ENCODE measurements at regions not wholly inside any gene's neighbourhood (a gene's known extent, or its start where the extent isn't known, plus 50 kb on each side); places are given as distances from the start of the nearest gene placed in this dataset.
A peak's percentile ranks its signal among the peaks of the same experiment; 100 is the strongest.

DNA sequence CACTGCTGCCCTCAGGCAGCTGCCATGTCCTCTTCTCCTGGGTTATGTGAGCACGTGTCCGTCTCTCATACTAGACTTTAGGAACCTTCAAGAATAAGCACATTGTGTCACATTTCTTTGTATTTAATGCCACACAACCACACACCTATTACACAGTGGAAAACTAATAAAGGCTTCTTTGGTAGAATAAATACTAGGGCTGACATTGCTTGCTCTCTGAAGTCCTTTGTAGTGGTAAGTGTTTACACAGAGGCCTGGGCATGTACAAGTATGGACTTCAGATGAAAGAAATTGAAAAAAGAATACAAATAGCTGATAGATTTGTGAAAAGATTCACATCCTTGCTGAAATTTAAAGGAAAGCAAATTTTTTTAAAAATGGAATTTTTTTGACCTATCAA lies 188.1 kb upstream of the CCL2 start:
- no peak overlapping the region for H3K27ac ChIP-seq
- no peaks in the 10 kb centered on the region for H3K4me1 ChIP-seq
- no peak overlapping the region for H3K4me3 ChIP-seq
- no peaks in the 10 kb centered on the region for H3K36me3 ChIP-seq
- TF ChIP-seq, protein P1, sequence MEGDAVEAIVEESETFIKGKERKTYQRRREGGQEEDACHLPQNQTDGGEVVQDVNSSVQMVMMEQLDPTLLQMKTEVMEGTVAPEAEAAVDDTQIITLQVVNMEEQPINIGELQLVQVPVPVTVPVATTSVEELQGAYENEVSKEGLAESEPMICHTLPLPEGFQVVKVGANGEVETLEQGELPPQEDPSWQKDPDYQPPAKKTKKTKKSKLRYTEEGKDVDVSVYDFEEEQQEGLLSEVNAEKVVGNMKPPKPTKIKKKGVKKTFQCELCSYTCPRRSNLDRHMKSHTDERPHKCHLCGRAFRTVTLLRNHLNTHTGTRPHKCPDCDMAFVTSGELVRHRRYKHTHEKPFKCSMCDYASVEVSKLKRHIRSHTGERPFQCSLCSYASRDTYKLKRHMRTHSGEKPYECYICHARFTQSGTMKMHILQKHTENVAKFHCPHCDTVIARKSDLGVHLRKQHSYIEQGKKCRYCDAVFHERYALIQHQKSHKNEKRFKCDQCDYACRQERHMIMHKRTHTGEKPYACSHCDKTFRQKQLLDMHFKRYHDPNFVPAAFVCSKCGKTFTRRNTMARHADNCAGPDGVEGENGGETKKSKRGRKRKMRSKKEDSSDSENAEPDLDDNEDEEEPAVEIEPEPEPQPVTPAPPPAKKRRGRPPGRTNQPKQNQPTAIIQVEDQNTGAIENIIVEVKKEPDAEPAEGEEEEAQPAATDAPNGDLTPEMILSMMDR (IDR thresholded peaks at IDR 0.05): no peak
- intact Hi-C loops (cut with DNase I): no loop called here
- H3K27me3 ChIP-seq: no peaks in the 10 kb centered on the region
- no peaks in the 10 kb centered on the region for H3K9me3 ChIP-seq
- DNase-seq (no peak), ATAC-seq (peak; percentile 96)

DNA sequence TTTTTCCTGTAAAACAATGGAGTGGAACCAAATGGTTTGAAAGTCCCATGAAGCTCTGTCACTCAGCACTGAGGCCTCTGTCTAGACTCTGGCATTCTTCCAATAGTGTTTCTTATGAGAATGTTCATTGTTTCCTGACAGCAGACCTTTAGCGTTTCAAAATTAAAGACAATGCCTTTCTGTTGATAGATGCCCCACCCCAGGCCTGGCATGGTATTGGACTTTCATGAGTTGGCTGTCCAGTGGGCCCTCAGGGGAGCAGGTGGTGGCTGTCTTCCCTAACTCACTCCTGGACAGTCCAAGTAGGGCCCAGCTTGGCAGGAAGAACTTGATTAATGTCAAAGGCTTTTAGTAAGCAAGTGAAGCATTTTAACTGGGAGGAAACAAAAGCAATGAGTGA lies 186.5 kb upstream of the CCL2 start:
- DNase-seq: no peak
- TF ChIP-seq, protein P1 (IDR thresholded peaks at IDR 0.05): no peak
- Histone ChIP-seq H3K27me3 (no peaks in the 10 kb centered on the region), H3K4me1 (no peaks in the 10 kb centered on the region), H3K9me3 (no peaks in the 10 kb centered on the region), H3K27ac (no peak overlapping the region), H3K4me3 (no peak overlapping the region), H3K36me3 (no peaks in the 10 kb centered on the region)
- intact Hi-C loops (cut with DNase I): no loop called here
- no peak for ATAC-seq

DNA sequence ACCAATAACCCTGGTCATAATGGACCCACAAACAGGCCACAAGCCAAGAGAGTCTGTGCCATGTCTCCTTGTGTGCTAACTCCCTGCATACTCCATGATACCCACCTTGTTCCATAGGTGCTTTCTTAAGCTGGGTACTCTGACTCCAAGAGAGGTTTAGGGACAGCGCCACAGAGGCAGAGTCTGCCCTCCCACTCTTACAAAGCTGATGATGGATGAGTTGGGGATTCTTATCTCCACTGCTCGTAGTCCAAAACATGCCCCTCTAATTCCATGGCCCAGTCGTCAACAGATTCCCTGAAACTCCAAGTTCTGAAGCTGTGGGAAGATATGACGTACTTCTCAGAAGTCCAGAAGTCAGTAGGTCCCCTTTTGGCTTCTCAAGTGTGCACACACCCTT lies 184.4 kb upstream of the CCL2 start:
- H3K27ac ChIP-seq: no peak overlapping the region
- H3K4me3 ChIP-seq: no peak overlapping the region
- ATAC-seq (no peak), DNase-seq (no peak)
- no peaks in the 10 kb centered on the region for H3K27me3 ChIP-seq
- H3K36me3 ChIP-seq: no peaks in the 10 kb centered on the region
- H3K9me3 ChIP-seq: no peaks in the 10 kb centered on the region
- intact Hi-C loops (cut with DNase I): no loop called here
- H3K4me1 ChIP-seq: no peaks in the 10 kb centered on the region
- TF ChIP-seq, protein P1 (IDR thresholded peaks at IDR 0.05): no peak

GRCh38 chr17:34071886-34072420 lies 183.1 kb upstream of the CCL2 start:
- no peaks in the 10 kb centered on the region for H3K36me3 ChIP-seq
- H3K4me3 ChIP-seq: no peak overlapping the region
- no peak overlapping the region for H3K27ac ChIP-seq
- H3K9me3 ChIP-seq: no peaks in the 10 kb centered on the region
- intact Hi-C loops (cut with DNase I): no loop called here
- TF ChIP-seq, protein P1 (IDR thresholded peaks at IDR 0.05): no peak
- H3K4me1 ChIP-seq: no peaks in the 10 kb centered on the region
- ATAC-seq (no peak), DNase-seq (no peak)
- no peaks in the 10 kb centered on the region for H3K27me3 ChIP-seq

- Histone ChIP-seq H3K36me3 (no peaks in the 10 kb centered on the region), H3K9me3 (no peaks in the 10 kb centered on the region), H3K27ac (no peak overlapping the region), H3K27me3 (peaks cover 0 to 8% of the 10 kb centered on the region in 2 donors), H3K4me1 (no peaks in the 10 kb centered on the region), H3K4me3 (no peak overlapping the region)
- DNase-seq (no peak), ATAC-seq (no peak)
- TF ChIP-seq, protein P1 (IDR thresholded peaks at IDR 0.05): no peak
- intact Hi-C loops (cut with DNase I): no loop called here
Measured at GRCh38 chr17:34075076-34075475, 180.0 kb upstream of the CCL2 start.

All from left lung (tissue), 4 donors.